ENCODE measurements at regions not wholly inside any gene's neighbourhood (a gene's known extent, or its start where the extent isn't known, plus 50 kb on each side); places are given as distances from the start of the nearest gene placed in this dataset.

DNA sequence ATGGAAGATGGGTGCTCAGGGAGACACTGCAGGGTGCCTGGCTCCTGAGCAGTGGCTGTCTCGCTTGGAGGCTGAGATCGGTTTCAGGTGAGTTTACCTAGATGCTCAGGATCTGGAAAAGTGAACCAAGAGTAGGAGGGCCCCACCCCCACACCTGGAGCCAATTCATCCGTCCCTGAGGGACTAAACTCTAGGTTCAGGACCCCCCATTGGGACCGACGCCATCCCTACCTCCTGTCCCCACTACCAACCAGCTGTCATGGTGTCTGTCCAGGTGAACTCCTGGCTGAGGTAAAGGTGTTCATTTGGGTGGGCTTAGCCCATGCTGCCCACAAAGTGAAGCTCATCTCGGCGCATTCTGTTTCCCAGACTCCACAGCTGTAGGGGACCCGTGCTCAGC lies 174.6 kb upstream of the PLPP4 start:
- no peak for DNase-seq
- Histone ChIP-seq H3K4me3 (ENCODE audit: low read length) (no peak overlapping the region), H3K79me2 (ENCODE audit: low read length) (no peaks in the 10 kb centered on the region)

GRCh38 chr10:120282846-120283492 lies 174.1 kb upstream of the PLPP4 start:
- Histone ChIP-seq H3K4me1 (ENCODE audit: low read length) (no peaks in the 10 kb centered on the region), H3K27ac (ENCODE audit: low read length) (no peak overlapping the region), H3K4me3 (ENCODE audit: low read length) (no peak overlapping the region), H3K9ac (ENCODE audit: low read length) (no peak overlapping the region), H3K36me3 (replicated peaks; ENCODE audit: insufficient read depth, low read length) (no peaks in the 10 kb centered on the region), H4K20me1 (ENCODE audit: insufficient read depth, low read length) (no peaks in the 10 kb centered on the region), H3F3A (ENCODE audit: insufficient read depth, low read length) (no peaks in the 10 kb centered on the region), H3K4me2 (ENCODE audit: low read depth, low read length) (no peak overlapping the region), H3K9me3 (replicated peaks; ENCODE audit: insufficient read depth, low read length) (no peaks in the 10 kb centered on the region), H2AFZ (ENCODE audit: low read length) (no peak overlapping the region), H3K79me2 (ENCODE audit: low read length) (no peaks in the 10 kb centered on the region), H3K27me3 (replicated peaks; ENCODE audit: insufficient read depth, low read length) (no peaks in the 10 kb centered on the region), H3K9me2 (replicated peaks; ENCODE audit: insufficient read depth, low read length) (no peaks in the 10 kb centered on the region)
- no peak for DNase-seq
- TF ChIP-seq, protein P1, sequence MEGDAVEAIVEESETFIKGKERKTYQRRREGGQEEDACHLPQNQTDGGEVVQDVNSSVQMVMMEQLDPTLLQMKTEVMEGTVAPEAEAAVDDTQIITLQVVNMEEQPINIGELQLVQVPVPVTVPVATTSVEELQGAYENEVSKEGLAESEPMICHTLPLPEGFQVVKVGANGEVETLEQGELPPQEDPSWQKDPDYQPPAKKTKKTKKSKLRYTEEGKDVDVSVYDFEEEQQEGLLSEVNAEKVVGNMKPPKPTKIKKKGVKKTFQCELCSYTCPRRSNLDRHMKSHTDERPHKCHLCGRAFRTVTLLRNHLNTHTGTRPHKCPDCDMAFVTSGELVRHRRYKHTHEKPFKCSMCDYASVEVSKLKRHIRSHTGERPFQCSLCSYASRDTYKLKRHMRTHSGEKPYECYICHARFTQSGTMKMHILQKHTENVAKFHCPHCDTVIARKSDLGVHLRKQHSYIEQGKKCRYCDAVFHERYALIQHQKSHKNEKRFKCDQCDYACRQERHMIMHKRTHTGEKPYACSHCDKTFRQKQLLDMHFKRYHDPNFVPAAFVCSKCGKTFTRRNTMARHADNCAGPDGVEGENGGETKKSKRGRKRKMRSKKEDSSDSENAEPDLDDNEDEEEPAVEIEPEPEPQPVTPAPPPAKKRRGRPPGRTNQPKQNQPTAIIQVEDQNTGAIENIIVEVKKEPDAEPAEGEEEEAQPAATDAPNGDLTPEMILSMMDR (IDR thresholded peaks at IDR 0.05; ENCODE audit: low read length): no peak
- TF ChIP-seq EZH2phosphoT487 (IDR thresholded peaks at IDR 0.05; ENCODE audit: low read length) (no peak), EZH2 (optimal IDR thresholded peaks at IDR 0.05; ENCODE audit: low read depth, low read length) (no peak)

More for the DNA sequence above, 174.6 kb upstream of the PLPP4 start:
- H3K9ac ChIP-seq (ENCODE audit: low read length): no peak overlapping the region
- no peaks in the 10 kb centered on the region for H3K4me1 ChIP-seq (ENCODE audit: low read length)
- H3K9me3 ChIP-seq (replicated peaks; ENCODE audit: insufficient read depth, low read length): no peaks in the 10 kb centered on the region
- H4K20me1 ChIP-seq (ENCODE audit: insufficient read depth, low read length): no peaks in the 10 kb centered on the region
- no peaks in the 10 kb centered on the region for H3K9me2 ChIP-seq (replicated peaks; ENCODE audit: insufficient read depth, low read length)
- TF ChIP-seq, protein P1 (IDR thresholded peaks at IDR 0.05; ENCODE audit: low read length): no peak
- TF ChIP-seq EZH2phosphoT487 (IDR thresholded peaks at IDR 0.05; ENCODE audit: low read length) (no peak), EZH2 (optimal IDR thresholded peaks at IDR 0.05; ENCODE audit: low read depth, low read length) (no peak)
- no peaks in the 10 kb centered on the region for H3K27me3 ChIP-seq (replicated peaks; ENCODE audit: insufficient read depth, low read length)
- no peak overlapping the region for H2AFZ ChIP-seq (ENCODE audit: low read length)
- no peaks in the 10 kb centered on the region for H3F3A ChIP-seq (ENCODE audit: insufficient read depth, low read length)
- H3K4me2 ChIP-seq (ENCODE audit: low read depth, low read length): no peak overlapping the region
- no peak overlapping the region for H3K27ac ChIP-seq (ENCODE audit: low read length)
- H3K36me3 ChIP-seq (replicated peaks; ENCODE audit: insufficient read depth, low read length): no peaks in the 10 kb centered on the region

GRCh38 chr10:120285408-120285807 lies 171.6 kb upstream of the PLPP4 start:
- H3K9me2 ChIP-seq (replicated peaks; ENCODE audit: insufficient read depth, low read length): no peaks in the 10 kb centered on the region

More at GRCh38 chr10:120285408-120285807, 171.6 kb upstream of the PLPP4 start:
- Histone ChIP-seq H3K36me3 (replicated peaks; ENCODE audit: insufficient read depth, low read length) (no peaks in the 10 kb centered on the region), H2AFZ (ENCODE audit: low read length) (no peak overlapping the region), H3K9me3 (replicated peaks; ENCODE audit: insufficient read depth, low read length) (no peaks in the 10 kb centered on the region), H3F3A (ENCODE audit: insufficient read depth, low read length) (no peaks in the 10 kb centered on the region), H3K4me1 (ENCODE audit: low read length) (no peaks in the 10 kb centered on the region), H3K27ac (ENCODE audit: low read length) (no peak overlapping the region), H3K9ac (ENCODE audit: low read length) (no peak overlapping the region), H3K79me2 (ENCODE audit: low read length) (no peaks in the 10 kb centered on the region), H4K20me1 (ENCODE audit: insufficient read depth, low read length) (no peaks in the 10 kb centered on the region), H3K4me2 (ENCODE audit: low read depth, low read length) (no peak overlapping the region), H3K4me3 (ENCODE audit: low read length) (no peak overlapping the region), H3K27me3 (replicated peaks; ENCODE audit: insufficient read depth, low read length) (no peaks in the 10 kb centered on the region)
- DNase-seq: no peak
- TF ChIP-seq EZH2phosphoT487 (IDR thresholded peaks at IDR 0.05; ENCODE audit: low read length) (no peak), EZH2 (optimal IDR thresholded peaks at IDR 0.05; ENCODE audit: low read depth, low read length) (no peak)
- TF ChIP-seq, protein P1 (IDR thresholded peaks at IDR 0.05; ENCODE audit: low read length): no peak
